ENCODE measurements at regions not wholly inside any gene's neighbourhood (a gene's known extent, or its start where the extent isn't known, plus 50 kb on each side); places are given as distances from the start of the nearest gene placed in this dataset.
A peak's percentile ranks its signal among the peaks of the same experiment; 100 is the strongest.

DNA sequence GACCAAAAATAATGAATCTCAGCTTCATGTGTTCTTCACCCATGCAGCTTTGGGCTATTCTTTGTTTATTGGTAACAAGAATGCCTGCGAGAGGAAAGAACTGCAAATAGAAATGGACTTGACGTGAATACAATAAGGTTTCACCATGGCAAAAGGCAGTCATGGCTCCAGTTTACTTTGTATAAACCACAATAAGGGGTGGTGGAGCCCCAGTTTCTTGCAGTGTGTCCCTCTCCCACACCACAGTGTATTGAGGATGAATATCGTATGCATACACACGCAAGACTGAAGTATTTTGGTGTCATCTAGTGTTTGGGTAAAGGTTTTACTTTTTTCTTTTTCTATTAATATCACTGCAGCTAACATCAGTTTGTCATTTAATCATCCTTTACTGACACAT lies 159.7 kb upstream of the CNTN4 start:
- BruUV-seq (replicated peaks) = no TSS peak
- dilution Hi-C loops (cut with MboI; ENCODE audit: extremely low pct_ligation_motif_present, low sequenced_read_pairs) = no loop called here
- Histone ChIP-seq H3K9ac (replicated peaks; ENCODE audit: extremely low read depth, insufficient read depth, low read length) (no peak overlapping the region), H3K36me3 (ENCODE audit: control insufficient read depth in 2 of 2, extremely low read depth in 1 of 2, insufficient read depth in 2 of 2, low read length in 2 of 2) (no peaks in the 10 kb centered on the region), H3K27me3 (ENCODE audit: control insufficient read depth in 2 of 2, insufficient read depth in 2 of 2, low read length in 2 of 2) (no peaks in the 10 kb centered on the region), H3K4me1 (ENCODE audit: control insufficient read depth, extremely low read depth, insufficient read depth, low read length) (no peaks in the 10 kb centered on the region), H3K9me1 (replicated peaks; ENCODE audit: control insufficient read depth, extremely low read depth, insufficient read depth, low read length) (no peaks in the 10 kb centered on the region), H4K20me1 (replicated peaks; ENCODE audit: control insufficient read depth, extremely low read depth, insufficient read depth, low read length) (no peaks in the 10 kb centered on the region), H3K27ac (ENCODE audit: insufficient read depth, low read depth, low read length) (no peak overlapping the region), H3K4me2 (ENCODE audit: insufficient read depth, low read length) (no peak overlapping the region), H2AFZ (ENCODE audit: low read depth, low read length) (no peak overlapping the region), H3K79me2 (ENCODE audit: control insufficient read depth, insufficient read depth, low read length) (no peaks in the 10 kb centered on the region), H3K9me3 (replicated peaks; ENCODE audit: control insufficient read depth, insufficient read depth, low read length) (peaks cover 2% of the 10 kb centered on the region), H3K4me3 (replicated peaks in 1 of 3; ENCODE audit: insufficient read depth in 1 of 3, low read depth in 1 of 3, low read length in 3 of 3) (no peak overlapping the region)
- TF ChIP-seq MYC (IDR thresholded peaks at IDR 0.05; ENCODE audit: low read depth, low read length) (no peak), GATA2 (IDR thresholded peaks at IDR 0.05; ENCODE audit: insufficient read depth, insufficient read length, low read depth, low read length) (no peak), FOS (IDR thresholded peaks at IDR 0.05; ENCODE audit: borderline replicate concordance, insufficient read depth, low read length) (no peak), CTCF (IDR thresholded peaks at IDR 0.05; ENCODE audit: extremely low read depth in 1 of 2, insufficient read depth in 1 of 2, low read depth in 1 of 2, low read length in 2 of 2) (no peak)
- POLR2A ChIA-PET = no interaction called here
- DNase-seq (ENCODE audit: low read depth, low spot score) = no peak
- no peak for FAIRE-seq
- CTCF ChIA-PET = no interaction called here
- intact Hi-C loops (cut with micrococcal nuclease) = no loop called here

DNA sequence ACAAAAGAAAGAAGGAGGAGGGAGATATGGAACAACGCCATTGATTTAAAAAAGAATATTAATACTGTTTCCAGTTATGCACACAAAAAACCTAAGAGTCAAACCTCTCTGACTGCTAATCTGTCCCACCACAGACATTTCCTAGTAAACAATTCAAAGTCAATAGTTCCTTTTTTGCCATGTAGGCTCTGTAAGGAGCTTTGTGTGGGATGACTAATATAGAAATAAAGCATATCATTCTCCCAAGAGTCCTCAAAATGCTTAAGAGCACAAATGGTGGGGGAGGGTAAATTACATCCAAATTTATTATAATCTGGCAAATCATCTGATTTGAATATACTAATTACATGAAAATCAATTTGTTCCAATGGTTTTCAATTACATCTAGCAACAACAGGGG lies 155.9 kb upstream of the CNTN4 start:
- no peaks in the 10 kb centered on the region for H3K4me1 ChIP-seq (ENCODE audit: control insufficient read depth, extremely low read depth, insufficient read depth, low read length)
- peaks cover 2% of the 10 kb centered on the region for H3K9me3 ChIP-seq (replicated peaks; ENCODE audit: control insufficient read depth, insufficient read depth, low read length)
- BruUV-seq (replicated peaks) = no TSS peak
- no peak overlapping the region for H3K4me2 ChIP-seq (ENCODE audit: insufficient read depth, low read length)
- no peaks in the 10 kb centered on the region for H3K79me2 ChIP-seq (ENCODE audit: control insufficient read depth, insufficient read depth, low read length)
- CTCF ChIA-PET = no interaction called here
- dilution Hi-C loops (cut with MboI; ENCODE audit: extremely low pct_ligation_motif_present, low sequenced_read_pairs) = no loop called here
- no peak overlapping the region for H3K4me3 ChIP-seq (replicated peaks in 1 of 3; ENCODE audit: insufficient read depth in 1 of 3, low read depth in 1 of 3, low read length in 3 of 3)
- intact Hi-C loops (cut with micrococcal nuclease) = no loop called here
- no peak overlapping the region for H3K27ac ChIP-seq (ENCODE audit: insufficient read depth, low read depth, low read length)
- H3K27me3 ChIP-seq (ENCODE audit: control insufficient read depth in 2 of 2, insufficient read depth in 2 of 2, low read length in 2 of 2) = no peaks in the 10 kb centered on the region
- FAIRE-seq (no peak), DNase-seq (ENCODE audit: low read depth, low spot score) (peak; percentile 34)
- no peaks in the 10 kb centered on the region for H3K9me1 ChIP-seq (replicated peaks; ENCODE audit: control insufficient read depth, extremely low read depth, insufficient read depth, low read length)
- no peak overlapping the region for H3K9ac ChIP-seq (replicated peaks; ENCODE audit: extremely low read depth, insufficient read depth, low read length)
- no peaks in the 10 kb centered on the region for H4K20me1 ChIP-seq (replicated peaks; ENCODE audit: control insufficient read depth, extremely low read depth, insufficient read depth, low read length)
- POLR2A ChIA-PET = no interaction called here
- no peaks in the 10 kb centered on the region for H3K36me3 ChIP-seq (ENCODE audit: control insufficient read depth in 2 of 2, extremely low read depth in 1 of 2, insufficient read depth in 2 of 2, low read length in 2 of 2)
- H2AFZ ChIP-seq (ENCODE audit: low read depth, low read length) = no peak overlapping the region
- TF ChIP-seq POLR2AphosphoS5 (IDR thresholded peaks at IDR 0.05; ENCODE audit: insufficient read depth, low read depth, low read length) (no peak), GATA2 (IDR thresholded peaks at IDR 0.05; ENCODE audit: insufficient read depth, insufficient read length, low read depth, low read length) (no peak), FOS (IDR thresholded peaks at IDR 0.05; ENCODE audit: borderline replicate concordance, insufficient read depth, low read length) (no peak), EZH2 (IDR thresholded peaks at IDR 0.05; ENCODE audit: borderline replicate concordance, low read depth, low read length, severe bottlenecking) (no peak), CTCF (IDR thresholded peaks at IDR 0.05; ENCODE audit: extremely low read depth in 1 of 2, insufficient read depth in 1 of 2, low read depth in 1 of 2, low read length in 2 of 2) (no peak), POLR2A (IDR thresholded peaks at IDR 0.05; ENCODE audit: low read depth, low read length) (no peak), MYC (IDR thresholded peaks at IDR 0.05; ENCODE audit: low read depth, low read length) (no peak), JUN (IDR thresholded peaks at IDR 0.05; ENCODE audit: borderline replicate concordance, insufficient read depth, insufficient read length, low read depth) (no peak)
- TF ChIP-seq, protein P1, sequence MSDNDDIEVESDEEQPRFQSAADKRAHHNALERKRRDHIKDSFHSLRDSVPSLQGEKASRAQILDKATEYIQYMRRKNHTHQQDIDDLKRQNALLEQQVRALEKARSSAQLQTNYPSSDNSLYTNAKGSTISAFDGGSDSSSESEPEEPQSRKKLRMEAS (IDR thresholded peaks at IDR 0.05; ENCODE audit: insufficient read depth, insufficient read length) = no peak
